ENCODE measurements at regions not wholly inside any gene's neighbourhood (a gene's known extent, or its start where the extent isn't known, plus 50 kb on each side); places are given as distances from the start of the nearest gene placed in this dataset.

DNA sequence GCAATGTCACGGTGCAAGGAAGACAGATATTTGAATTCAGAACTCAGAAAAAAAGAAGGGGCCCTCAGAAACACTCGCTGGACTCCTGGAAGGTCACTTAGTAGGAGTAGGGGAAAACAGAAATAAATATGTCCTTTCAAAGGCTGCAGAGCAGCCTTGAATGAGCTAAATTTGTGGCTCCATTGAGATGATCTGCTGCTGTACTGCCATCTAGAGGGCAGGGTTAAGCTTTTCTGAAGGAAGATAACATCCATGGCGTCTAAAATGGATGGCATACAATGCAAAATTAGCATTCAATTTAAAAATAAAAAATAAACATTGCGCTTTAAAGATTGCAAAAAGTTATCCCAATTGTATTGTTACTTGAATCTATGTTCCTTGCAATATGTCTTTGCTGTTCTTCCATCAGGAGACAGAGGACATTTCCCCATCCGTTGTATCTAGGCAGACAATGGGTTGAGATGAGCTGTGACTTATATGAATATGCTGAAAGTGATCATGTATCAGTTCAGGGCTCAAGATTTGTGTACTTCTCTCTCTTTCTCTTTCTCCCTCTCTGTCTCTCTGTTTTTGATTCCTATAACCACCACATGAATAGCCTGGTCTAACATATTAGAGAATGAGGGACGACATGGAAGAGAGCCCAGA, 642.2 kb downstream of the SH2D4B start:
- Histone ChIP-seq H3K27me3 (replicated peaks in 1 of 4; ENCODE audit: control extremely low read depth in 1 of 4, control insufficient read depth in 3 of 4, insufficient read depth in 4 of 4, low read length in 3 of 4) (no peaks in the 10 kb centered on the region), H3K79me2 (ENCODE audit: control insufficient read depth, insufficient read depth, low read length) (no peaks in the 10 kb centered on the region), H3K27ac (ENCODE audit: low read length in 2 of 2) (no peak overlapping the region), H3K4me3 (ENCODE audit: control extremely low read depth in 1 of 5, extremely low read depth in 1 of 5, insufficient read depth in 1 of 5, low read depth in 2 of 5, low read length in 4 of 5) (no peak overlapping the region), H4K20me1 (ENCODE audit: control insufficient read depth, insufficient read depth, low read length, poor library complexity, severe bottlenecking) (no peaks in the 10 kb centered on the region), H3K9ac (ENCODE audit: low read length) (no peak overlapping the region), H3K4me1 (ENCODE audit: control insufficient read depth in 2 of 2, insufficient read depth in 2 of 2, low read length in 2 of 2) (no peaks in the 10 kb centered on the region), H2AFZ (ENCODE audit: insufficient read depth, low read depth, low read length, poor library complexity, severe bottlenecking) (no peak overlapping the region), H3K9me3 (ENCODE audit: control extremely low read depth in 1 of 3, control insufficient read depth in 2 of 3, insufficient read depth in 1 of 3, low read length in 2 of 3) (peaks cover 0 to 4% (median 4%) of the 10 kb centered on the region in 3 donors), H3K4me2 (replicated peaks; ENCODE audit: low read depth, low read length, poor library complexity, severe bottlenecking) (no peak overlapping the region), H3K36me3 (replicated peaks in 1 of 2; ENCODE audit: control extremely low read depth in 1 of 2, control insufficient read depth in 1 of 2, extremely low read depth in 1 of 2, insufficient read depth in 2 of 2, low read length in 1 of 2) (no peaks in the 10 kb centered on the region)
- DNase-seq (no peak), ATAC-seq (ENCODE audit: low read depth) (no peak)
- no peaks in the 10 kb centered on the region for H3K27me3 Mint-ChIP-seq
- intact Hi-C loops (cut with micrococcal nuclease): no loop called here
- 70% methylated on average over 1 of the region's 6 CpGs for WGBS (ENCODE audit: insufficient coverage)
- H3K27ac Mint-ChIP-seq: no peak overlapping the region
- ChIA-PET CTCF (no interaction called here), POLR2A (no interaction called here)
- no peak for TF ChIP-seq EZH2 (IDR thresholded peaks at IDR 0.05; ENCODE audit: borderline replicate concordance, insufficient read depth, low read depth, low read length, poor library complexity, severe bottlenecking)
- TF ChIP-seq, protein P1, sequence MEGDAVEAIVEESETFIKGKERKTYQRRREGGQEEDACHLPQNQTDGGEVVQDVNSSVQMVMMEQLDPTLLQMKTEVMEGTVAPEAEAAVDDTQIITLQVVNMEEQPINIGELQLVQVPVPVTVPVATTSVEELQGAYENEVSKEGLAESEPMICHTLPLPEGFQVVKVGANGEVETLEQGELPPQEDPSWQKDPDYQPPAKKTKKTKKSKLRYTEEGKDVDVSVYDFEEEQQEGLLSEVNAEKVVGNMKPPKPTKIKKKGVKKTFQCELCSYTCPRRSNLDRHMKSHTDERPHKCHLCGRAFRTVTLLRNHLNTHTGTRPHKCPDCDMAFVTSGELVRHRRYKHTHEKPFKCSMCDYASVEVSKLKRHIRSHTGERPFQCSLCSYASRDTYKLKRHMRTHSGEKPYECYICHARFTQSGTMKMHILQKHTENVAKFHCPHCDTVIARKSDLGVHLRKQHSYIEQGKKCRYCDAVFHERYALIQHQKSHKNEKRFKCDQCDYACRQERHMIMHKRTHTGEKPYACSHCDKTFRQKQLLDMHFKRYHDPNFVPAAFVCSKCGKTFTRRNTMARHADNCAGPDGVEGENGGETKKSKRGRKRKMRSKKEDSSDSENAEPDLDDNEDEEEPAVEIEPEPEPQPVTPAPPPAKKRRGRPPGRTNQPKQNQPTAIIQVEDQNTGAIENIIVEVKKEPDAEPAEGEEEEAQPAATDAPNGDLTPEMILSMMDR (IDR thresholded peaks at IDR 0.05): no peak
- H3K9me3 Mint-ChIP-seq (ENCODE audit: insufficient read depth): peaks cover 4% of the 10 kb centered on the region
- H3K4me1 Mint-ChIP-seq: no peaks in the 10 kb centered on the region
- H3K4me3 Mint-ChIP-seq: no peak overlapping the region

DNA sequence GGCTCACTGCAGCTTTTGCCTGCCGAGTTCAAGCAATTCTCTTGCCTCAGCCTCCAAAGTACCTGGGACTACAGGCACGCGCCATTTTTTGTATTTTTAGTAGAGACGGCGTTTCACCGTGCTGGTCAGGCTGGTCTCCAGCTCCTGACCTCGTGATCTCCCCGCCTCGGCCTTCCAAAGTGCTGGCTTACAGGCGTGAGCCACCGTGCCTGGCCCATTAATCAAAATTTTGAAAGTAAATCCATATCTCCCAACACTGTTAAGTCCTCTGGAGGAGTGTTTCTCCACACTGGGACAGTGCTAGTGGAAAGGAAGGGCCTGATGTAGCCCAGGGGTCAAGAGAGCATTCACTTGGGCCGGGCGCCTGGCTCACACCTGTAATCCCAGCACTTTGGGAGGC, 644.6 kb downstream of the SH2D4B start:
- ChIA-PET CTCF (no interaction called here), POLR2A (no interaction called here)
- no peak for ATAC-seq (ENCODE audit: low read depth)
- Histone ChIP-seq H4K20me1 (ENCODE audit: control insufficient read depth, insufficient read depth, low read length, poor library complexity, severe bottlenecking) (no peaks in the 10 kb centered on the region), H3K79me2 (ENCODE audit: control insufficient read depth, insufficient read depth, low read length) (no peaks in the 10 kb centered on the region), H3K4me2 (replicated peaks; ENCODE audit: low read depth, low read length, poor library complexity, severe bottlenecking) (no peak overlapping the region), H2AFZ (ENCODE audit: insufficient read depth, low read depth, low read length, poor library complexity, severe bottlenecking) (no peak overlapping the region), H3K27me3 (replicated peaks in 1 of 4; ENCODE audit: control extremely low read depth in 1 of 4, control insufficient read depth in 3 of 4, insufficient read depth in 4 of 4, low read length in 3 of 4) (no peaks in the 10 kb centered on the region), H3K36me3 (replicated peaks in 1 of 2; ENCODE audit: control extremely low read depth in 1 of 2, control insufficient read depth in 1 of 2, extremely low read depth in 1 of 2, insufficient read depth in 2 of 2, low read length in 1 of 2) (no peaks in the 10 kb centered on the region), H3K4me1 (ENCODE audit: control insufficient read depth in 2 of 2, insufficient read depth in 2 of 2, low read length in 2 of 2) (no peaks in the 10 kb centered on the region), H3K9me3 (ENCODE audit: control extremely low read depth in 1 of 3, control insufficient read depth in 2 of 3, insufficient read depth in 1 of 3, low read length in 2 of 3) (peaks cover 0 to 4% (median 1%) of the 10 kb centered on the region in 3 donors), H3K4me3 (ENCODE audit: control extremely low read depth in 1 of 5, extremely low read depth in 1 of 5, insufficient read depth in 1 of 5, low read depth in 2 of 5, low read length in 4 of 5) (no peak overlapping the region), H3K9ac (ENCODE audit: low read length) (no peak overlapping the region), H3K27ac (ENCODE audit: low read length in 2 of 2) (no peak overlapping the region)
- 96% methylated on average over 11 of the region's 13 CpGs for WGBS (ENCODE audit: insufficient coverage)
- no peak for TF ChIP-seq EZH2 (IDR thresholded peaks at IDR 0.05; ENCODE audit: borderline replicate concordance, insufficient read depth, low read depth, low read length, poor library complexity, severe bottlenecking)
- TF ChIP-seq, protein P1 (IDR thresholded peaks at IDR 0.05): no peak
- Mint-ChIP-seq H3K4me3 (no peak overlapping the region), H3K27me3 (no peaks in the 10 kb centered on the region), H3K27ac (no peak overlapping the region), H3K9me3 (ENCODE audit: insufficient read depth) (peaks cover 4% of the 10 kb centered on the region), H3K4me1 (no peaks in the 10 kb centered on the region)
- DNase-seq: no peak
- intact Hi-C loops (cut with micrococcal nuclease): no loop called here

Measured in B cell (primary cell).